ENCODE measurements at regions not wholly inside any gene's neighbourhood (a gene's known extent, or its start where the extent isn't known, plus 50 kb on each side); places are given as distances from the start of the nearest gene placed in this dataset.

- Histone ChIP-seq H3K27ac (ENCODE audit: low read depth, low read length) (no peak overlapping the region), H3K4me3 (ENCODE audit: low read depth, low read length) (no peak overlapping the region)
Measured at GRCh38 chr2:196440413-196440812, 199.1 kb upstream of the CCDC150 start.

GRCh38 chr2:196441527-196441926 lies 198.0 kb upstream of the CCDC150 start:
- no peak overlapping the region for H3K27ac ChIP-seq (ENCODE audit: low read depth, low read length)
- H3K4me1 ChIP-seq (ENCODE audit: control insufficient read depth, insufficient read depth, low read length, unreplicated experiment), result no peaks in the 10 kb centered on the region
- no peaks in the 10 kb centered on the region for H3K27me3 ChIP-seq (ENCODE audit: insufficient read depth, low read length)
- no peaks in the 10 kb centered on the region for H3K79me2 ChIP-seq (ENCODE audit: control insufficient read depth, insufficient read depth, low read length, unreplicated experiment)
- H2AFZ ChIP-seq (ENCODE audit: low read length, unreplicated experiment), result no peak overlapping the region
- H3K36me3 ChIP-seq (ENCODE audit: insufficient read depth, low read length), result no peaks in the 10 kb centered on the region
- no peak overlapping the region for H3K4me3 ChIP-seq (ENCODE audit: low read depth, low read length)

More at GRCh38 chr2:196440413-196440812, 199.1 kb upstream of the CCDC150 start:
- no peak overlapping the region for H2AFZ ChIP-seq (ENCODE audit: low read length, unreplicated experiment)
- H3K4me1 ChIP-seq (ENCODE audit: control insufficient read depth, insufficient read depth, low read length, unreplicated experiment), result no peaks in the 10 kb centered on the region
- H3K36me3 ChIP-seq (ENCODE audit: insufficient read depth, low read length), result no peaks in the 10 kb centered on the region
- H3K79me2 ChIP-seq (ENCODE audit: control insufficient read depth, insufficient read depth, low read length, unreplicated experiment), result no peaks in the 10 kb centered on the region
- H3K27me3 ChIP-seq (ENCODE audit: insufficient read depth, low read length), result no peaks in the 10 kb centered on the region

- no peaks in the 10 kb centered on the region for H3K79me2 ChIP-seq (ENCODE audit: control insufficient read depth, insufficient read depth, low read length, unreplicated experiment)
- H2AFZ ChIP-seq (ENCODE audit: low read length, unreplicated experiment), result no peak overlapping the region
- no peak overlapping the region for H3K4me3 ChIP-seq (ENCODE audit: low read depth, low read length)
- H3K27me3 ChIP-seq (ENCODE audit: insufficient read depth, low read length), result no peaks in the 10 kb centered on the region
- no peaks in the 10 kb centered on the region for H3K4me1 ChIP-seq (ENCODE audit: control insufficient read depth, insufficient read depth, low read length, unreplicated experiment)
- H3K27ac ChIP-seq (ENCODE audit: low read depth, low read length), result no peak overlapping the region
- no peaks in the 10 kb centered on the region for H3K36me3 ChIP-seq (ENCODE audit: insufficient read depth, low read length)
Measured at GRCh38 chr2:196442211-196442610, 197.3 kb upstream of the CCDC150 start.

- Histone ChIP-seq H3K27me3 (ENCODE audit: insufficient read depth, low read length) (no peaks in the 10 kb centered on the region), H3K4me1 (ENCODE audit: control insufficient read depth, insufficient read depth, low read length, unreplicated experiment) (no peaks in the 10 kb centered on the region), H3K36me3 (ENCODE audit: insufficient read depth, low read length) (no peaks in the 10 kb centered on the region), H3K79me2 (ENCODE audit: control insufficient read depth, insufficient read depth, low read length, unreplicated experiment) (no peaks in the 10 kb centered on the region), H3K4me3 (ENCODE audit: low read depth, low read length) (no peak overlapping the region), H2AFZ (ENCODE audit: low read length, unreplicated experiment) (no peak overlapping the region), H3K27ac (ENCODE audit: low read depth, low read length) (no peak overlapping the region)
Measured at GRCh38 chr2:196444442-196444841, 195.1 kb upstream of the CCDC150 start.

GRCh38 chr2:196445991-196446390 lies 193.5 kb upstream of the CCDC150 start:
- Histone ChIP-seq H3K4me1 (ENCODE audit: control insufficient read depth, insufficient read depth, low read length, unreplicated experiment) (no peaks in the 10 kb centered on the region), H3K36me3 (ENCODE audit: insufficient read depth, low read length) (no peaks in the 10 kb centered on the region), H3K4me3 (ENCODE audit: low read depth, low read length) (no peak overlapping the region), H3K27me3 (ENCODE audit: insufficient read depth, low read length) (no peaks in the 10 kb centered on the region), H3K79me2 (ENCODE audit: control insufficient read depth, insufficient read depth, low read length, unreplicated experiment) (no peaks in the 10 kb centered on the region), H2AFZ (ENCODE audit: low read length, unreplicated experiment) (no peak overlapping the region), H3K27ac (ENCODE audit: low read depth, low read length) (no peak overlapping the region)

- H3K4me3 ChIP-seq (ENCODE audit: low read depth, low read length), result no peak overlapping the region
- no peaks in the 10 kb centered on the region for H3K36me3 ChIP-seq (ENCODE audit: insufficient read depth, low read length)
- H3K27me3 ChIP-seq (ENCODE audit: insufficient read depth, low read length), result no peaks in the 10 kb centered on the region
- H3K27ac ChIP-seq (ENCODE audit: low read depth, low read length), result no peak overlapping the region
- H3K4me1 ChIP-seq (ENCODE audit: control insufficient read depth, insufficient read depth, low read length, unreplicated experiment), result no peaks in the 10 kb centered on the region
- H3K79me2 ChIP-seq (ENCODE audit: control insufficient read depth, insufficient read depth, low read length, unreplicated experiment), result no peaks in the 10 kb centered on the region
- no peak overlapping the region for H2AFZ ChIP-seq (ENCODE audit: low read length, unreplicated experiment)
Measured at GRCh38 chr2:196448407-196449079, 191.0 kb upstream of the CCDC150 start.

GRCh38 chr2:196449083-196449482 lies 190.4 kb upstream of the CCDC150 start:
- no peak overlapping the region for H3K4me3 ChIP-seq (ENCODE audit: low read depth, low read length)
- H3K36me3 ChIP-seq (ENCODE audit: insufficient read depth, low read length), result no peaks in the 10 kb centered on the region
- no peak overlapping the region for H2AFZ ChIP-seq (ENCODE audit: low read length, unreplicated experiment)
- no peaks in the 10 kb centered on the region for H3K4me1 ChIP-seq (ENCODE audit: control insufficient read depth, insufficient read depth, low read length, unreplicated experiment)
- no peak overlapping the region for H3K27ac ChIP-seq (ENCODE audit: low read depth, low read length)
- no peaks in the 10 kb centered on the region for H3K79me2 ChIP-seq (ENCODE audit: control insufficient read depth, insufficient read depth, low read length, unreplicated experiment)
- no peaks in the 10 kb centered on the region for H3K27me3 ChIP-seq (ENCODE audit: insufficient read depth, low read length)

- H3K36me3 ChIP-seq (ENCODE audit: insufficient read depth, low read length), result no peaks in the 10 kb centered on the region
- H3K4me1 ChIP-seq (ENCODE audit: control insufficient read depth, insufficient read depth, low read length, unreplicated experiment), result no peaks in the 10 kb centered on the region
- H3K79me2 ChIP-seq (ENCODE audit: control insufficient read depth, insufficient read depth, low read length, unreplicated experiment), result no peaks in the 10 kb centered on the region
- H2AFZ ChIP-seq (ENCODE audit: low read length, unreplicated experiment), result no peak overlapping the region
- no peak overlapping the region for H3K4me3 ChIP-seq (ENCODE audit: low read depth, low read length)
- H3K27me3 ChIP-seq (ENCODE audit: insufficient read depth, low read length), result no peaks in the 10 kb centered on the region
- H3K27ac ChIP-seq (ENCODE audit: low read depth, low read length), result no peak overlapping the region
Measured at GRCh38 chr2:196452758-196453157, 186.8 kb upstream of the CCDC150 start.

GRCh38 chr2:196453613-196454047 lies 185.9 kb upstream of the CCDC150 start:
- Histone ChIP-seq H2AFZ (ENCODE audit: low read length, unreplicated experiment) (peak overlapping the region; percentile 16), H3K27me3 (ENCODE audit: insufficient read depth, low read length) (no peaks in the 10 kb centered on the region), H3K79me2 (ENCODE audit: control insufficient read depth, insufficient read depth, low read length, unreplicated experiment) (no peaks in the 10 kb centered on the region), H3K4me3 (ENCODE audit: low read depth, low read length) (no peak overlapping the region), H3K27ac (ENCODE audit: low read depth, low read length) (no peak overlapping the region), H3K36me3 (ENCODE audit: insufficient read depth, low read length) (no peaks in the 10 kb centered on the region), H3K4me1 (ENCODE audit: control insufficient read depth, insufficient read depth, low read length, unreplicated experiment) (no peaks in the 10 kb centered on the region)

- no peaks in the 10 kb centered on the region for H3K27me3 ChIP-seq (ENCODE audit: insufficient read depth, low read length)
- no peak overlapping the region for H3K27ac ChIP-seq (ENCODE audit: low read depth, low read length)
- H2AFZ ChIP-seq (ENCODE audit: low read length, unreplicated experiment), result no peak overlapping the region
- no peaks in the 10 kb centered on the region for H3K4me1 ChIP-seq (ENCODE audit: control insufficient read depth, insufficient read depth, low read length, unreplicated experiment)
- H3K4me3 ChIP-seq (ENCODE audit: low read depth, low read length), result no peak overlapping the region
- H3K36me3 ChIP-seq (ENCODE audit: insufficient read depth, low read length), result no peaks in the 10 kb centered on the region
- no peaks in the 10 kb centered on the region for H3K79me2 ChIP-seq (ENCODE audit: control insufficient read depth, insufficient read depth, low read length, unreplicated experiment)
Measured at GRCh38 chr2:196454492-196454891, 185.0 kb upstream of the CCDC150 start.

GRCh38 chr2:196459539-196459938 lies 180.0 kb upstream of the CCDC150 start:
- H3K36me3 ChIP-seq (ENCODE audit: insufficient read depth, low read length), result no peaks in the 10 kb centered on the region
- H3K4me3 ChIP-seq (ENCODE audit: low read depth, low read length), result no peak overlapping the region
- no peak overlapping the region for H2AFZ ChIP-seq (ENCODE audit: low read length, unreplicated experiment)
- H3K79me2 ChIP-seq (ENCODE audit: control insufficient read depth, insufficient read depth, low read length, unreplicated experiment), result no peaks in the 10 kb centered on the region
- peaks cover 9% of the 10 kb centered on the region for H3K4me1 ChIP-seq (ENCODE audit: control insufficient read depth, insufficient read depth, low read length, unreplicated experiment)
- H3K27me3 ChIP-seq (ENCODE audit: insufficient read depth, low read length), result no peaks in the 10 kb centered on the region
- H3K27ac ChIP-seq (ENCODE audit: low read depth, low read length), result no peak overlapping the region

All from ACC112 (cell line).